ENCODE measurements at regions not wholly inside any gene's neighbourhood (a gene's known extent, or its start where the extent isn't known, plus 50 kb on each side); places are given as distances from the start of the nearest gene placed in this dataset.

- Histone ChIP-seq H3K36me3 (ENCODE audit: control insufficient read depth, insufficient read depth, low read length) (no peaks in the 10 kb centered on the region), H3K27ac (ENCODE audit: low read depth, low read length) (no peak overlapping the region), H3K9me3 (ENCODE audit: control insufficient read depth, insufficient read depth, low read length) (no peaks in the 10 kb centered on the region), H3K4me3 (ENCODE audit: low read depth, low read length) (no peak overlapping the region), H3K27me3 (ENCODE audit: control insufficient read depth, insufficient read depth, low read length) (no peaks in the 10 kb centered on the region), H3K4me1 (ENCODE audit: control insufficient read depth, insufficient read depth, low read length) (peaks cover 8% of the 10 kb centered on the region)
- no peak for DNase-seq (ENCODE audit: low read depth in 4 of 6, low spot score in 6 of 6)
- 67% methylated on average over 1 of the region's 1 CpG for WGBS (ENCODE audit: insufficient coverage)
Observed at GRCh38 chr17:65400701-65401100, 160.7 kb downstream of the AXIN2 start.

- no peaks in the 10 kb centered on the region for H3K9me3 ChIP-seq (ENCODE audit: control insufficient read depth, insufficient read depth, low read length)
- H3K36me3 ChIP-seq (ENCODE audit: control insufficient read depth, insufficient read depth, low read length) = no peaks in the 10 kb centered on the region
- peaks cover 5% of the 10 kb centered on the region for H3K4me1 ChIP-seq (ENCODE audit: control insufficient read depth, insufficient read depth, low read length)
- no peaks in the 10 kb centered on the region for H3K27me3 ChIP-seq (ENCODE audit: control insufficient read depth, insufficient read depth, low read length)
- no peak for DNase-seq (ENCODE audit: low read depth in 4 of 6, low spot score in 6 of 6)
- whole genome bisulfite sequencing (ENCODE audit: insufficient coverage) = 100% methylated on average over 1 of the region's 3 CpGs
- no peak overlapping the region for H3K4me3 ChIP-seq (ENCODE audit: low read depth, low read length)
- no peak overlapping the region for H3K27ac ChIP-seq (ENCODE audit: low read depth, low read length)
Observed at GRCh38 chr17:65398040-65398787, 163.2 kb downstream of the AXIN2 start.

GRCh38 chr17:65395924-65396323, 165.5 kb downstream of the AXIN2 start:
- DNase-seq (ENCODE audit: low read depth in 4 of 6, low spot score in 6 of 6) = no peak
- no peaks in the 10 kb centered on the region for H3K4me1 ChIP-seq (ENCODE audit: control insufficient read depth, insufficient read depth, low read length)
- no peaks in the 10 kb centered on the region for H3K9me3 ChIP-seq (ENCODE audit: control insufficient read depth, insufficient read depth, low read length)
- 100% methylated on average over 1 of the region's 1 CpG for WGBS (ENCODE audit: insufficient coverage)
- no peaks in the 10 kb centered on the region for H3K27me3 ChIP-seq (ENCODE audit: control insufficient read depth, insufficient read depth, low read length)
- H3K27ac ChIP-seq (ENCODE audit: low read depth, low read length) = no peak overlapping the region
- H3K36me3 ChIP-seq (ENCODE audit: control insufficient read depth, insufficient read depth, low read length) = no peaks in the 10 kb centered on the region
- H3K4me3 ChIP-seq (ENCODE audit: low read depth, low read length) = no peak overlapping the region

- 76% methylated on average over 3 of the region's 3 CpGs for WGBS (ENCODE audit: insufficient coverage)
- no peak overlapping the region for H3K4me3 ChIP-seq (ENCODE audit: low read depth, low read length)
- no peak for DNase-seq (ENCODE audit: low read depth in 4 of 6, low spot score in 6 of 6)
- H3K36me3 ChIP-seq (ENCODE audit: control insufficient read depth, insufficient read depth, low read length) = no peaks in the 10 kb centered on the region
- no peaks in the 10 kb centered on the region for H3K27me3 ChIP-seq (ENCODE audit: control insufficient read depth, insufficient read depth, low read length)
- no peaks in the 10 kb centered on the region for H3K9me3 ChIP-seq (ENCODE audit: control insufficient read depth, insufficient read depth, low read length)
- no peaks in the 10 kb centered on the region for H3K4me1 ChIP-seq (ENCODE audit: control insufficient read depth, insufficient read depth, low read length)
- H3K27ac ChIP-seq (ENCODE audit: low read depth, low read length) = no peak overlapping the region
Observed at GRCh38 chr17:65394811-65395472, 166.5 kb downstream of the AXIN2 start.

GRCh38 chr17:65393514-65393913, 167.9 kb downstream of the AXIN2 start:
- no peaks in the 10 kb centered on the region for H3K27me3 ChIP-seq (ENCODE audit: control insufficient read depth, insufficient read depth, low read length)

GRCh38 chr17:65389949-65390348, 171.5 kb downstream of the AXIN2 start:
- H3K27me3 ChIP-seq (ENCODE audit: control insufficient read depth, insufficient read depth, low read length) = no peaks in the 10 kb centered on the region
- no peak overlapping the region for H3K27ac ChIP-seq (ENCODE audit: low read depth, low read length)
- DNase-seq (ENCODE audit: low read depth in 4 of 6, low spot score in 6 of 6) = no peak
- H3K9me3 ChIP-seq (ENCODE audit: control insufficient read depth, insufficient read depth, low read length) = no peaks in the 10 kb centered on the region
- H3K36me3 ChIP-seq (ENCODE audit: control insufficient read depth, insufficient read depth, low read length) = no peaks in the 10 kb centered on the region
- H3K4me3 ChIP-seq (ENCODE audit: low read depth, low read length) = no peak overlapping the region
- no peaks in the 10 kb centered on the region for H3K4me1 ChIP-seq (ENCODE audit: control insufficient read depth, insufficient read depth, low read length)
- WGBS (ENCODE audit: insufficient coverage) = 78% methylated on average over 2 of the region's 4 CpGs

More at GRCh38 chr17:65393514-65393913, 167.9 kb downstream of the AXIN2 start:
- H3K36me3 ChIP-seq (ENCODE audit: control insufficient read depth, insufficient read depth, low read length) = no peaks in the 10 kb centered on the region
- DNase-seq (ENCODE audit: low read depth in 4 of 6, low spot score in 6 of 6) = no peak
- H3K9me3 ChIP-seq (ENCODE audit: control insufficient read depth, insufficient read depth, low read length) = no peaks in the 10 kb centered on the region
- WGBS (ENCODE audit: insufficient coverage) = 80% methylated on average over 1 of the region's 4 CpGs
- no peak overlapping the region for H3K27ac ChIP-seq (ENCODE audit: low read depth, low read length)
- H3K4me1 ChIP-seq (ENCODE audit: control insufficient read depth, insufficient read depth, low read length) = no peaks in the 10 kb centered on the region
- H3K4me3 ChIP-seq (ENCODE audit: low read depth, low read length) = no peak overlapping the region

GRCh38 chr17:65389426-65389825, 172.0 kb downstream of the AXIN2 start:
- Histone ChIP-seq H3K36me3 (ENCODE audit: control insufficient read depth, insufficient read depth, low read length) (no peaks in the 10 kb centered on the region), H3K27me3 (ENCODE audit: control insufficient read depth, insufficient read depth, low read length) (no peaks in the 10 kb centered on the region), H3K27ac (ENCODE audit: low read depth, low read length) (no peak overlapping the region), H3K4me3 (ENCODE audit: low read depth, low read length) (no peak overlapping the region), H3K9me3 (ENCODE audit: control insufficient read depth, insufficient read depth, low read length) (no peaks in the 10 kb centered on the region), H3K4me1 (ENCODE audit: control insufficient read depth, insufficient read depth, low read length) (no peaks in the 10 kb centered on the region)
- WGBS (ENCODE audit: insufficient coverage) = 100% methylated on average over 1 of the region's 1 CpG
- DNase-seq (ENCODE audit: low read depth in 4 of 6, low spot score in 6 of 6) = no peak

GRCh38 chr17:65388911-65389310, 172.5 kb downstream of the AXIN2 start:
- Histone ChIP-seq H3K4me1 (ENCODE audit: control insufficient read depth, insufficient read depth, low read length) (no peaks in the 10 kb centered on the region), H3K9me3 (ENCODE audit: control insufficient read depth, insufficient read depth, low read length) (no peaks in the 10 kb centered on the region), H3K27me3 (ENCODE audit: control insufficient read depth, insufficient read depth, low read length) (no peaks in the 10 kb centered on the region), H3K4me3 (ENCODE audit: low read depth, low read length) (no peak overlapping the region), H3K27ac (ENCODE audit: low read depth, low read length) (no peak overlapping the region), H3K36me3 (ENCODE audit: control insufficient read depth, insufficient read depth, low read length) (no peaks in the 10 kb centered on the region)
- no peak for DNase-seq (ENCODE audit: low read depth in 4 of 6, low spot score in 6 of 6)
- WGBS (ENCODE audit: insufficient coverage) = no CpG with 5 or more reads among the region's 1 CpG

GRCh38 chr17:65387322-65387721, 174.1 kb downstream of the AXIN2 start:
- H3K4me1 ChIP-seq (ENCODE audit: control insufficient read depth, insufficient read depth, low read length) = no peaks in the 10 kb centered on the region
- no peak for DNase-seq (ENCODE audit: low read depth in 4 of 6, low spot score in 6 of 6)
- H3K27ac ChIP-seq (ENCODE audit: low read depth, low read length) = no peak overlapping the region
- 88% methylated on average over 5 of the region's 5 CpGs for WGBS (ENCODE audit: insufficient coverage)
- H3K27me3 ChIP-seq (ENCODE audit: control insufficient read depth, insufficient read depth, low read length) = no peaks in the 10 kb centered on the region
- no peak overlapping the region for H3K4me3 ChIP-seq (ENCODE audit: low read depth, low read length)
- no peaks in the 10 kb centered on the region for H3K36me3 ChIP-seq (ENCODE audit: control insufficient read depth, insufficient read depth, low read length)
- no peaks in the 10 kb centered on the region for H3K9me3 ChIP-seq (ENCODE audit: control insufficient read depth, insufficient read depth, low read length)

GRCh38 chr17:65385726-65386125, 175.7 kb downstream of the AXIN2 start:
- no peaks in the 10 kb centered on the region for H3K9me3 ChIP-seq (ENCODE audit: control insufficient read depth, insufficient read depth, low read length)
- no peaks in the 10 kb centered on the region for H3K4me1 ChIP-seq (ENCODE audit: control insufficient read depth, insufficient read depth, low read length)
- no peaks in the 10 kb centered on the region for H3K27me3 ChIP-seq (ENCODE audit: control insufficient read depth, insufficient read depth, low read length)
- no peak for DNase-seq (ENCODE audit: low read depth in 4 of 6, low spot score in 6 of 6)
- no peaks in the 10 kb centered on the region for H3K36me3 ChIP-seq (ENCODE audit: control insufficient read depth, insufficient read depth, low read length)
- H3K4me3 ChIP-seq (ENCODE audit: low read depth, low read length) = no peak overlapping the region
- no peak overlapping the region for H3K27ac ChIP-seq (ENCODE audit: low read depth, low read length)
- WGBS (ENCODE audit: insufficient coverage) = 94% methylated on average over 11 of the region's 15 CpGs

Data from spinal cord (tissue), 9 donors.